VCaP (cell line): ENCODE measurements at regions not wholly inside any gene's neighbourhood (a gene's known extent, or its start where the extent isn't known, plus 50 kb on each side); places are given as distances from the start of the nearest gene placed in this dataset.
A peak's percentile ranks its signal among the peaks of the same experiment; 100 is the strongest.

Source experiments
- H3K27ac ChIP-seq: fragments of 450-650 bp; 2 replicates; pipeline ENCODE4 v1.5.1; 2017
- CTCF ChIP-seq: fragments of 450-650 bp; conservative IDR thresholded peaks from 2 replicates; pipeline ENCODE4 v1.5.1; 2017; ENCODE audit warnings: mild to moderate bottlenecking, moderate library complexity

- no peak overlapping the region for H3K27ac ChIP-seq
- no peak for TF ChIP-seq CTCF
Observed at GRCh38 chr3:135887220-135887619, 78.3 kb upstream of the PPP2R3A start.

- H3K27ac ChIP-seq, result no peak overlapping the region
- no peak for TF ChIP-seq CTCF
Observed at GRCh38 chr3:135889443-135889842, 76.1 kb upstream of the PPP2R3A start.

- no peak for TF ChIP-seq CTCF
- no peak overlapping the region for H3K27ac ChIP-seq
Observed at GRCh38 chr3:135891121-135891520, 74.4 kb upstream of the PPP2R3A start.

- no peak overlapping the region for H3K27ac ChIP-seq
- peak; percentile 92 for TF ChIP-seq CTCF
Observed at GRCh38 chr3:135895106-135895733, 70.3 kb upstream of the PPP2R3A start.

GRCh38 chr3:135895734-135896121, 69.8 kb upstream of the PPP2R3A start:
- TF ChIP-seq CTCF, result no peak
- H3K27ac ChIP-seq, result no peak overlapping the region

GRCh38 chr3:135896613-135897012, 68.9 kb upstream of the PPP2R3A start:
- no peak for TF ChIP-seq CTCF
- no peak overlapping the region for H3K27ac ChIP-seq

GRCh38 chr3:135897715-135898114, 67.8 kb upstream of the PPP2R3A start:
- TF ChIP-seq CTCF, result no peak
- H3K27ac ChIP-seq, result no peak overlapping the region
